T-helper 2 cell treated with Interferon-gamma antibody and Interleukin-4, amounts not matched to agents 5 μg/mL and 100 μg/mL, for 36 hours (primary cell): ENCODE measurements at regions not wholly inside any gene's neighbourhood (a gene's known extent, or its start where the extent isn't known, plus 50 kb on each side); places are given as distances from the start of the nearest gene placed in this dataset.

ENCODE experiments used
- DNase-seq: peaks from one replicate; pipeline ENCODE4 v3.0.0; 2021; ENCODE audit warnings: low spot score
- H3K27ac Mint-ChIP-seq: one replicate; pipeline ENCODE4 v1.8.0; 2021; ENCODE audit warnings: mild to moderate bottlenecking, mixed read lengths
- H3K27me3 Mint-ChIP-seq: one replicate; pipeline ENCODE4 v1.8.0; 2021; ENCODE audit warnings: low read depth, mixed read lengths
- H3K36me3 Mint-ChIP-seq: one replicate; pipeline ENCODE4 v1.8.0; 2021; ENCODE audit warnings: low read depth, mixed read lengths
- H3K4me1 Mint-ChIP-seq: one replicate; pipeline ENCODE4 v1.8.0; 2021; ENCODE audit warnings: low read depth, mixed read lengths
- H3K4me3 Mint-ChIP-seq: one replicate; pipeline ENCODE4 v1.8.0; 2022; ENCODE audit warnings: mild to moderate bottlenecking, moderate library complexity, mixed read lengths
- H3K9me3 Mint-ChIP-seq: one replicate; pipeline ENCODE4 v1.8.0; 2021; ENCODE audit warnings: mixed read lengths

DNA sequence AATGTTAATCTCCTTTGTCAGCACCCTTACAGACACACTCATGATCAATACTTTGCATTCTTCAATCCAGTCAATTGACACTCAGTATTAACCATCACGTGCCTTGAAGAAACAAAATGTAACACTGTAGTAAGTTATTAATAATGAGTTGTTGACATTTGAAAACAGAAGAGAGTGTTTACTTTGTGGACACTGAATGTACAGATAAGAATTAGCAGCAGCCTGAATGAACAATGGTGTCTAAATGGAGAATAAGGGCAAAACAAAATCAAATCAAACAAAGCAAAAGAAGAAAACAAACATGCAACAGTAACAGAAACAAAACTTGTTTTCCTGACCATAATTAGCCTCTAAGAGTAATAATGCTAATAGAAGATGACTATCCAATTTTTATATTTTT is 1191.1 kb upstream of the MIR17HG start:
- H3K27me3 Mint-ChIP-seq: no peaks in the 10 kb centered on the region
- H3K4me3 Mint-ChIP-seq: no peak overlapping the region
- no peak overlapping the region for H3K27ac Mint-ChIP-seq
- no peaks in the 10 kb centered on the region for H3K4me1 Mint-ChIP-seq
- DNase-seq: no peak
- no peaks in the 10 kb centered on the region for H3K36me3 Mint-ChIP-seq
- peaks cover 47% of the 10 kb centered on the region for H3K9me3 Mint-ChIP-seq

DNA sequence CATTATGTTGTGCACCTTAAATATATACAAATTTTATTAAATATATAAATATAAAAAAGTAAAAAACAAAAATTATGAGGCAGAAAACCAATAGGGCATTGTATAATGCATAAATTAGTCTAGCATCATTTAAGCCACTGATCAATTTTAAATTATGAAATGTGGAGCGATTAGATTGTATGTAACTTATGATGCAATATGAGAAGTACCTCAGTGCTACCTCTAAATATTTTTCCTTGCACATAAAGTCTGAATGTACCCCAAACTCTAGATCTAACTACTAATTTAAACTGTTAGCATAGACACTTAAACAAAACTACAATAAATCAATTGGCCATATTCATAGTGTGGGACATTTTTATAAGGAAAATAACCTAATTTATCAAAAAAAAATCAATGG is 1178.5 kb upstream of the MIR17HG start:
- H3K27ac Mint-ChIP-seq: no peak overlapping the region
- H3K27me3 Mint-ChIP-seq: no peaks in the 10 kb centered on the region
- H3K9me3 Mint-ChIP-seq: peaks cover 33% of the 10 kb centered on the region
- H3K36me3 Mint-ChIP-seq: no peaks in the 10 kb centered on the region
- DNase-seq: no peak
- no peak overlapping the region for H3K4me3 Mint-ChIP-seq
- no peaks in the 10 kb centered on the region for H3K4me1 Mint-ChIP-seq

- Mint-ChIP-seq H3K4me1 (no peaks in the 10 kb centered on the region), H3K27me3 (no peaks in the 10 kb centered on the region), H3K9me3 (peaks cover 26% of the 10 kb centered on the region), H3K4me3 (no peak overlapping the region), H3K27ac (no peak overlapping the region), H3K36me3 (no peaks in the 10 kb centered on the region)
- no peak for DNase-seq
Observed at GRCh38 chr13:90170208-90170607, 1177.3 kb upstream of the MIR17HG start.

DNA sequence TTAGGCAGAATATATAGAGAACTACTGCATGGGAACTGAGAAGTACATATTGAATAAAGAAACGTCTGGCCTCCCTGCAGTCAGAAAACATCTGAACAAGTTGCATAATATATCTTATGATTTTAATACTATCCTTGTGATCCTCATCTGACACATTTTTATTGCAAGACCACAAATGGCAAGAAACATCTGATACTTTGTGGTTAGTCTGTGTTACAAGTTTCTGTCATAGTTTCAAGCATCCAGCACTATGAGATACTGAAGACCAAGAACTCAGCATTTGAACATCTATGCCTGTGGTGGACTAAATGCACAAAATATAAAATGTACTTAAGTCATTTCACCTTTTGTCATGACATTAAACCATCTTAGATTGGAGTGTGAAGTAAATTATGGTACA is 1175.8 kb upstream of the MIR17HG start:
- H3K36me3 Mint-ChIP-seq: no peaks in the 10 kb centered on the region
- H3K27me3 Mint-ChIP-seq: no peaks in the 10 kb centered on the region
- DNase-seq: no peak
- H3K9me3 Mint-ChIP-seq: peaks cover 23% of the 10 kb centered on the region
- no peak overlapping the region for H3K27ac Mint-ChIP-seq
- no peak overlapping the region for H3K4me3 Mint-ChIP-seq
- H3K4me1 Mint-ChIP-seq: no peaks in the 10 kb centered on the region

DNA sequence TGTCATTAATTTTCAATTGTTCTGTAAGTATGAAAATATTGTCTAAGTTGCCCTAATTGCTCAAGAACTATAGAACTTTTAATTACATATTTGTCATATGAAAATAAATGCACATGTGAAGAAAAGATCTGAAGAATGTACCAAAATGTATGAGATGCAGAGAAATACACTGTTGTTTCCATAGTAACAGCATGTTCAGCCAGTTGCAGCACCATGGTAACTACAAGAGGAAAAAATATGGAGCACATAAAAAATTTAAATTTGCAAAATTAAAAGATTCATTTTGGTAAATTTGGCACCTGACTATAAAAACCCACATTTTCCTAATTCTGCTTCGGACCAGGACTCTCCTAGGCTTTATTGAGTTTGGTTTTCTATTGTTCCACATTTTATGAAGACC is 1170.0 kb upstream of the MIR17HG start:
- H3K27ac Mint-ChIP-seq: no peak overlapping the region
- no peaks in the 10 kb centered on the region for H3K4me1 Mint-ChIP-seq
- no peaks in the 10 kb centered on the region for H3K27me3 Mint-ChIP-seq
- no peak overlapping the region for H3K4me3 Mint-ChIP-seq
- peaks cover 18% of the 10 kb centered on the region for H3K9me3 Mint-ChIP-seq
- no peaks in the 10 kb centered on the region for H3K36me3 Mint-ChIP-seq
- no peak for DNase-seq

DNA sequence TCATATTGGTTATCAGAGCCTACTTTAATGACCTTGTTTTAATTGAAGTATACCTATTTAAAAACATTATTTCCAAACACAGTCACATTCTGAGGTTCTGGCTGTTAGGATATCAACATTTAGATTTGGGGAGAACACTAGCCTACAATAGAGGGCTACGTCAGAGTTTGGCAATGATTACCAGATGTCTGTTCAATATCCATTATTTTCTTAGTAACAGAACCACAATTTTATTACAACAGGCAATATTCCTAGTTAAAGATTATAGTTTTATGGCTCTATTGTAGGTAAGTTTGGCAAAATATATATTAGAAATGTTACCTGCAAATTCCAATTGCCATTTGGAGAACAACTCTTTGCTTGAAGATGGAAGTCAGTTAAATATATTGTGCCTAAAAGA is 1163.1 kb upstream of the MIR17HG start:
- Mint-ChIP-seq H3K4me1 (no peaks in the 10 kb centered on the region), H3K4me3 (no peak overlapping the region), H3K27ac (no peak overlapping the region), H3K36me3 (no peaks in the 10 kb centered on the region), H3K27me3 (no peaks in the 10 kb centered on the region), H3K9me3 (peaks cover 16% of the 10 kb centered on the region)
- DNase-seq: no peak

DNA sequence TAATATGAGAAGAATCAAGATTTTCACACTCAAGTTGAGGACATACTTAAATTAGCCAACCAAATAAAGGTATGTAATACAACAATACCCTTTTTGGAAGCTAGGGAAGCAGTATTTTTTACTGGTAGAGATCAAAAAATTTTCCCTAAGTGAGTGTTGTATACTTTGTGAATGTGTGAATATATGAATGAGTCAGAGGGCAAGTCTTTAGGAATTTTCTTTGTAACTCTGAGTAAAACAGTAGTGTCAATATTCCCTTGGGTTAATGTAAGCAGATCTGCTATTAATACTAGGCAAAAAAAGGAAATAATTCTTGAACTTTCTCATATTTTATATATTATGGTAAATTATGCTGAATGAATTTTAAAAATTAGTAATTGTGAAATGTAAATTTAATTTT is 1161.8 kb upstream of the MIR17HG start:
- H3K36me3 Mint-ChIP-seq: no peaks in the 10 kb centered on the region
- no peak overlapping the region for H3K4me3 Mint-ChIP-seq
- H3K9me3 Mint-ChIP-seq: peaks cover 16% of the 10 kb centered on the region
- H3K27me3 Mint-ChIP-seq: no peaks in the 10 kb centered on the region
- no peaks in the 10 kb centered on the region for H3K4me1 Mint-ChIP-seq
- no peak for DNase-seq
- no peak overlapping the region for H3K27ac Mint-ChIP-seq

- Mint-ChIP-seq H3K36me3 (no peaks in the 10 kb centered on the region), H3K9me3 (peaks cover 12% of the 10 kb centered on the region), H3K27ac (no peak overlapping the region), H3K4me1 (no peaks in the 10 kb centered on the region), H3K27me3 (no peaks in the 10 kb centered on the region), H3K4me3 (no peak overlapping the region)
- DNase-seq: no peak
Observed at GRCh38 chr13:90187478-90188350, 1159.8 kb upstream of the MIR17HG start.

GRCh38 chr13:90188351-90188636 is 1159.2 kb upstream of the MIR17HG start:
- Mint-ChIP-seq H3K4me1 (no peaks in the 10 kb centered on the region), H3K36me3 (no peaks in the 10 kb centered on the region), H3K9me3 (peaks cover 15% of the 10 kb centered on the region), H3K27me3 (no peaks in the 10 kb centered on the region), H3K27ac (no peak overlapping the region), H3K4me3 (no peak overlapping the region)
- DNase-seq: no peak

- H3K36me3 Mint-ChIP-seq: no peaks in the 10 kb centered on the region
- H3K9me3 Mint-ChIP-seq: peaks cover 36% of the 10 kb centered on the region
- DNase-seq: no peak
- H3K27me3 Mint-ChIP-seq: no peaks in the 10 kb centered on the region
- no peaks in the 10 kb centered on the region for H3K4me1 Mint-ChIP-seq
- H3K27ac Mint-ChIP-seq: no peak overlapping the region
- no peak overlapping the region for H3K4me3 Mint-ChIP-seq
Observed at GRCh38 chr13:90197722-90198121, 1149.8 kb upstream of the MIR17HG start.

DNA sequence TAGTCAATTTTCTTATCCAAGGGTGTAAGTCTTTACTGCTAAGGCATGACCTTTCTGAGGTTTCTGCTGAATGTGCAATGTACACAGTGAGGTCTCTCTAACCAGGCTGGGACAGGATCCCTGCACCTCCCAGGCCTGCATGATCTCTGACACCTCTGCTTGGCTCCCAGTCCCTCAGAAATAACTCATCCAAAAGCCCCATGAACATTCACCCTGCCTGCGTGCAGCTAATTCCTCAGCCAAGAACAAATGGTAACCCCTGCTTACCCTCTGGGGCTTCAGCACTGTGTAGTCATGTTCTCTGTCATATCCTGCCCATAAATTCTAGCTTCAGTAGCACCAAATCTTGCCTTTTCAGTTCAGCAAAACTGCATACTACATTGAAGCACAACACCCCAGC is 1146.3 kb upstream of the MIR17HG start:
- no peak for DNase-seq
- no peaks in the 10 kb centered on the region for H3K27me3 Mint-ChIP-seq
- H3K9me3 Mint-ChIP-seq: peaks cover 24% of the 10 kb centered on the region
- no peak overlapping the region for H3K4me3 Mint-ChIP-seq
- no peaks in the 10 kb centered on the region for H3K36me3 Mint-ChIP-seq
- no peaks in the 10 kb centered on the region for H3K4me1 Mint-ChIP-seq
- no peak overlapping the region for H3K27ac Mint-ChIP-seq

GRCh38 chr13:90201676-90202460 is 1145.6 kb upstream of the MIR17HG start:
- DNase-seq: no peak
- no peaks in the 10 kb centered on the region for H3K36me3 Mint-ChIP-seq
- H3K27ac Mint-ChIP-seq: no peak overlapping the region
- H3K9me3 Mint-ChIP-seq: peaks cover 28% of the 10 kb centered on the region
- no peak overlapping the region for H3K4me3 Mint-ChIP-seq
- no peaks in the 10 kb centered on the region for H3K27me3 Mint-ChIP-seq
- H3K4me1 Mint-ChIP-seq: no peaks in the 10 kb centered on the region

DNA sequence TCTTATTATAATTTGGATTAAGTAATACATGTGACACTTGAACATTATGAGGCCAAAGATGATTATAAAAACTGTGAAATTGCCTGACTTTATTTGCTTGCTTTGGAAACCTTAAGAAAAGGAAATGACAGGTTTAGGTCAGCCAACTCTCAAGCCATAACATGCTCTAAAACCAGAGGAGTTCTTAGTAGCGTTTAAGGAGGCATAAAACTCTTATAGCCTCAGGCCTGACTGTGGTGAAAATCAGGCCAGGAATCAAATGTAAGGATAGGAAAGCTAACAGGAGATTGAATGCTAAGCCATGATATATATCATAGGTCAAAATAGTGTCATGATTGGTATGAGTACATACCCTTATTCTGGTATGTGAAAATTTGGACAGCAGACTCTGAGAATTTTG is 1142.4 kb upstream of the MIR17HG start:
- DNase-seq: no peak
- Mint-ChIP-seq H3K27ac (no peak overlapping the region), H3K4me3 (no peak overlapping the region), H3K27me3 (no peaks in the 10 kb centered on the region), H3K9me3 (peaks cover 48% of the 10 kb centered on the region), H3K4me1 (no peaks in the 10 kb centered on the region), H3K36me3 (no peaks in the 10 kb centered on the region)

DNA sequence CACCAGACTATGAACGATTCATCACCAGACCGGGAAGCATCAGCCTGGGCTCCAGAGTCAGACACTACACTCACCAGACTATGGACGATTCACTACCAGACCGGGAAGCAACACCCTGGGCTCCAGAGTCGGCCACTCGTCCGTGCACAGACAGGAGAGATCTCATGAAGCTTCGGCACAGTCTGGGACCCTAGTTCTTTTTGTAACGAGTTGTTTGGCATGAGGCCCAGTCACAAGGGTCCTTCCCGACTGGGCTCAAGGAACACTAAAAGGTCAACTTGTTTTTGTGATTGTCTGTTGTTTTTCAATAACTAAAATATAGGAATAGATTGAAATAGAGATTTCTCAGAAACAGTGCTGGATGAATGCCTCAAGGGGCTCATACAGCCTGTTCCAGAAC is 1141.6 kb upstream of the MIR17HG start:
- Mint-ChIP-seq H3K9me3 (peaks cover 46% of the 10 kb centered on the region), H3K27me3 (no peaks in the 10 kb centered on the region), H3K4me1 (no peaks in the 10 kb centered on the region), H3K36me3 (no peaks in the 10 kb centered on the region), H3K4me3 (no peak overlapping the region), H3K27ac (no peak overlapping the region)
- DNase-seq: no peak
